ENCODE measurements at regions not wholly inside any gene's neighbourhood (a gene's known extent, or its start where the extent isn't known, plus 50 kb on each side); places are given as distances from the start of the nearest gene placed in this dataset.
A peak's percentile ranks its signal among the peaks of the same experiment; 100 is the strongest.

GRCh38 chr3:177318559-177318958 lies 121.3 kb upstream of the TBL1XR1 start:
- no peaks in the 10 kb centered on the region for H3K36me3 ChIP-seq (replicated peaks; ENCODE audit: insufficient read depth, low read length)
- TF ChIP-seq EZH2phosphoT487 (IDR thresholded peaks at IDR 0.05; ENCODE audit: low read length) (no peak), EZH2 (optimal IDR thresholded peaks at IDR 0.05; ENCODE audit: low read depth, low read length) (no peak), CTCF (IDR thresholded peaks at IDR 0.05; ENCODE audit: low read length) (no peak)
- no peaks in the 10 kb centered on the region for H3K9me3 ChIP-seq (replicated peaks; ENCODE audit: insufficient read depth, low read length)
- H3K4me1 ChIP-seq (ENCODE audit: low read length): peaks cover 45% of the 10 kb centered on the region
- H3K9ac ChIP-seq (ENCODE audit: low read length): peak overlapping the region; percentile 5; the same call in 1 of the 2 replicates
- no peak overlapping the region for H2AFZ ChIP-seq (ENCODE audit: low read length)
- H3K27me3 ChIP-seq (replicated peaks; ENCODE audit: insufficient read depth, low read length): no peaks in the 10 kb centered on the region
- DNase-seq: peak; percentile 67
- H3K27ac ChIP-seq (ENCODE audit: low read length): peak overlapping the region; percentile 52; the same call in 1 of the 2 replicates
- H3K4me2 ChIP-seq (ENCODE audit: low read depth, low read length): peak overlapping the region; percentile 34; the same call in 1 of the 2 replicates
- H4K20me1 ChIP-seq (ENCODE audit: insufficient read depth, low read length): no peaks in the 10 kb centered on the region
- H3F3A ChIP-seq (ENCODE audit: insufficient read depth, low read length): peaks cover 22% of the 10 kb centered on the region
- H3K9me2 ChIP-seq (replicated peaks; ENCODE audit: insufficient read depth, low read length): no peaks in the 10 kb centered on the region
- H3K4me3 ChIP-seq (ENCODE audit: low read length): no peak overlapping the region; the same call in 1 of the 2 replicates
- H3K79me2 ChIP-seq (ENCODE audit: low read length): no peaks in the 10 kb centered on the region

- H3K27ac ChIP-seq (ENCODE audit: low read length): peak overlapping the region; percentile 61
- H3K4me1 ChIP-seq (ENCODE audit: low read length): peaks cover 49% of the 10 kb centered on the region
- H3K9me3 ChIP-seq (replicated peaks; ENCODE audit: insufficient read depth, low read length): no peaks in the 10 kb centered on the region
- no peaks in the 10 kb centered on the region for H4K20me1 ChIP-seq (ENCODE audit: insufficient read depth, low read length)
- TF ChIP-seq EZH2phosphoT487 (IDR thresholded peaks at IDR 0.05; ENCODE audit: low read length) (no peak), CTCF (IDR thresholded peaks at IDR 0.05; ENCODE audit: low read length) (no peak), EZH2 (optimal IDR thresholded peaks at IDR 0.05; ENCODE audit: low read depth, low read length) (no peak)
- peaks cover 32% of the 10 kb centered on the region for H3F3A ChIP-seq (ENCODE audit: insufficient read depth, low read length)
- H3K4me3 ChIP-seq (ENCODE audit: low read length): no peak overlapping the region
- peak overlapping the region; percentile 52 for H2AFZ ChIP-seq (ENCODE audit: low read length)
- peak overlapping the region; percentile 8; the same call in 1 of the 2 replicates for H3K9ac ChIP-seq (ENCODE audit: low read length)
- no peaks in the 10 kb centered on the region for H3K27me3 ChIP-seq (replicated peaks; ENCODE audit: insufficient read depth, low read length)
- no peaks in the 10 kb centered on the region for H3K36me3 ChIP-seq (replicated peaks; ENCODE audit: insufficient read depth, low read length)
- peak overlapping the region; percentile 59 for H3K4me2 ChIP-seq (ENCODE audit: low read depth, low read length)
- no peaks in the 10 kb centered on the region for H3K9me2 ChIP-seq (replicated peaks; ENCODE audit: insufficient read depth, low read length)
- no peaks in the 10 kb centered on the region for H3K79me2 ChIP-seq (ENCODE audit: low read length)
- DNase-seq: peak; percentile 92
Observed at GRCh38 chr3:177320765-177321247, 123.5 kb upstream of the TBL1XR1 start.

- DNase-seq: no peak
- TF ChIP-seq EZH2 (optimal IDR thresholded peaks at IDR 0.05; ENCODE audit: low read depth, low read length): no peak
- no peak for TF ChIP-seq EZH2phosphoT487 (IDR thresholded peaks at IDR 0.05; ENCODE audit: low read length)
- TF ChIP-seq CTCF (IDR thresholded peaks at IDR 0.05; ENCODE audit: low read length): no peak
- Histone ChIP-seq H3F3A (ENCODE audit: insufficient read depth, low read length) (peaks cover 32% of the 10 kb centered on the region), H3K4me2 (ENCODE audit: low read depth, low read length) (peak overlapping the region; percentile 59; the same call in 1 of the 2 replicates), H3K4me3 (ENCODE audit: low read length) (no peak overlapping the region), H4K20me1 (ENCODE audit: insufficient read depth, low read length) (no peaks in the 10 kb centered on the region), H3K4me1 (ENCODE audit: low read length) (peaks cover 49% of the 10 kb centered on the region), H3K9me3 (replicated peaks; ENCODE audit: insufficient read depth, low read length) (no peaks in the 10 kb centered on the region), H3K27ac (ENCODE audit: low read length) (peak overlapping the region; percentile 61; the same call in 1 of the 2 replicates), H3K27me3 (replicated peaks; ENCODE audit: insufficient read depth, low read length) (no peaks in the 10 kb centered on the region), H3K9ac (ENCODE audit: low read length) (no peak overlapping the region), H3K79me2 (ENCODE audit: low read length) (no peaks in the 10 kb centered on the region), H2AFZ (ENCODE audit: low read length) (no peak overlapping the region), H3K36me3 (replicated peaks; ENCODE audit: insufficient read depth, low read length) (no peaks in the 10 kb centered on the region), H3K9me2 (replicated peaks; ENCODE audit: insufficient read depth, low read length) (no peaks in the 10 kb centered on the region)
Observed at GRCh38 chr3:177321819-177322218, 124.5 kb upstream of the TBL1XR1 start.

Measured in MM.1S (cell line).